Heart left ventricle (tissue), 13 donors: ENCODE measurements at regions not wholly inside any gene's neighbourhood (a gene's known extent, or its start where the extent isn't known, plus 50 kb on each side); places are given as distances from the start of the nearest gene placed in this dataset.

Experiments used
- CTCF ChIP-seq, 12 donors: fragments of 200-600 bp; sonication (generic) in 4 of 12; IDR thresholded peaks; one replicate each; pipeline versions ENCODE4 v1.5.0 to v1.8.0; 2018 to 2022; ENCODE audit warnings: antibody characterized with exemption in 12 of 12, mild to moderate bottlenecking in 5 of 12
- POLR2A ChIP-seq, 2 donors: fragments of 450-650 bp; IDR thresholded peaks; one replicate each; pipeline ENCODE4 v1.6.1; 2017; ENCODE audit warnings: antibody characterized with exemption in 2 of 2, mild to moderate bottlenecking in 2 of 2, moderate library complexity in 2 of 2
- donor health status: ischemic (EF 13 %, LVEDD 7.1; RV severe dilation, severe dysfunction).
- donor health status: DM: no; HTN: yes; CAD: no.
- donor health status: DM: no; HTN: no; CAD: no.
- donor health status: ischemic (EF 25% LVEDD 6.9; RV normal size, moderate dysfunction).
- donor health status: ischemic (EF 25% LVEDD 5.7; RV mildly dilated, moderate dysfunction).
- donor health status: ischemic (EF 35%, LVEDD 5.7; RV mildly dilated, moderate dysfunction).
- donor health status: nonischemic (EF 11% LVEDD 7.7; RV severe dilation, severe dysfunction).
- donor health status: DM: yes; HTN: yes; CAD: no.
- donor health status: PGD.
- donor health status: ischemic (EF 29% LVEDD 5.4; RV normal size, mild dysfunction).
- donor health status: nonischemic (EF 23%, LVEDD 6.1; RV moderate dilation, normal function).

GRCh38 chr2:88807237-88807962 lies 115.9 kb downstream of the RPIA start:
- TF ChIP-seq CTCF (IDR thresholded peaks at IDR 0.05) (no peak), POLR2A (IDR thresholded peaks at IDR 0.05) (no peak)
